IMR-90 (cell line): ENCODE measurements at regions not wholly inside any gene's neighbourhood (a gene's known extent, or its start where the extent isn't known, plus 50 kb on each side); places are given as distances from the start of the nearest gene placed in this dataset.
"Not testable (repeated sequence)": the region's sequence is repeated elsewhere in the genome, so short reads cannot be mapped to it uniquely, and the experiment has no call there.

Source experiments
- ATAC-seq: fragments of 200-7000 bp; cut with Tn5 transposase; 2 replicates; pipeline ENCODE4 v1.9.1; 2020; ENCODE audit warnings: low read depth, mild to moderate bottlenecking, moderate library complexity
- BruUV-seq: library from RNA; stranded (reverse); fragments of 400-500 nt; replicated peaks from 2 replicates; lab custom pipeline; 2021; lab: Mats Ljungman, UMichigan
- CTCF ChIA-PET: fragments of 300-600 bp; formaldehyde crosslinking; extraction: SDS; loops from one replicate; lab custom pipeline; 2021; ENCODE audit warnings: antibody characterized with exemption; lab: Yijun Ruan, JAX
- POLR2A ChIA-PET: fragments of 300-600 bp; sonication (Branson Sonifier 250); formaldehyde crosslinking; loops from one replicate; lab custom pipeline; 2022; ENCODE audit warnings: antibody characterized with exemption; ENCODE audit not compliant: unreplicated experiment; lab: Charles Lee
- DNase-seq: peaks from one replicate; pipeline ENCODE4 v3.0.0; 2013
- H2AFZ ChIP-seq: replicated peaks from 2 replicates; pipeline ENCODE3; 2013; ENCODE audit warnings: low read length, mild to moderate bottlenecking; ENCODE audit not compliant: poor library complexity
- H2AK5ac ChIP-seq: 2 replicates; pipeline ENCODE4 v1.6.1; 2013; ENCODE audit warnings: low read depth, low read length, inconsistent platforms
- H2AK9ac ChIP-seq: replicated peaks from 2 replicates; pipeline ENCODE3; 2013; ENCODE audit warnings: mild to moderate bottlenecking, low read depth, low read length, moderate library complexity; ENCODE audit not compliant: poor library complexity
- H2BK120ac ChIP-seq: 2 replicates; pipeline ENCODE4 v1.6.1; 2013; ENCODE audit warnings: low read depth, low read length, inconsistent platforms
- H2BK15ac ChIP-seq: 3 replicates; pipeline ENCODE4 v1.6.1; 2013; ENCODE audit warnings: low read depth, low read length, inconsistent platforms
- H2BK20ac ChIP-seq: 2 replicates; pipeline ENCODE4 v1.6.1; 2013; ENCODE audit warnings: low read depth, mild to moderate bottlenecking, inconsistent platforms, low read length, moderate library complexity
- H2BK5ac ChIP-seq: 2 replicates; pipeline ENCODE4 v1.6.1; 2013; ENCODE audit warnings: mild to moderate bottlenecking, low read depth, low read length, inconsistent platforms; ENCODE audit not compliant: poor library complexity, severe bottlenecking
- H3K14ac ChIP-seq: replicated peaks from 2 replicates; pipeline ENCODE4 v1.6.1; 2013; ENCODE audit warnings: low read depth, low read length, inconsistent platforms
- H3K18ac ChIP-seq: 2 replicates; pipeline ENCODE4 v1.6.1; 2013; ENCODE audit warnings: low read depth, low read length, control low read depth
- H3K23ac ChIP-seq: 2 replicates; pipeline ENCODE4 v1.6.1; 2013; ENCODE audit warnings: low read depth, low read length, inconsistent platforms
- H3K27ac ChIP-seq: 2 replicates; pipeline ENCODE4 v1.5.1; 2013; ENCODE audit warnings: mild to moderate bottlenecking, control low read depth, low read length; ENCODE audit not compliant: insufficient read depth
- H3K27me3 ChIP-seq: 2 replicates; pipeline ENCODE4 v1.6.1; 2013; ENCODE audit warnings: low read length; ENCODE audit not compliant: control insufficient read depth, insufficient read depth
- H3K36me3 ChIP-seq: 2 replicates; pipeline ENCODE4 v1.6.1; 2013; ENCODE audit warnings: low read length, mixed read lengths; ENCODE audit not compliant: control insufficient read depth, insufficient read depth
- H3K4ac ChIP-seq: 2 replicates; pipeline ENCODE4 v1.6.1; 2013; ENCODE audit warnings: low read depth, low read length, inconsistent platforms
- H3K4me1 ChIP-seq: 2 replicates; pipeline ENCODE4 v1.6.1; 2013; ENCODE audit warnings: low read length, mixed read lengths; ENCODE audit not compliant: control insufficient read depth, insufficient read depth
- H3K4me2 ChIP-seq: 2 replicates; pipeline ENCODE4 v1.6.1; 2013; ENCODE audit warnings: low read depth, mild to moderate bottlenecking, control low read depth, low read length, moderate library complexity
- H3K4me3 ChIP-seq: 2 replicates; pipeline ENCODE4 v1.5.1; 2013; ENCODE audit warnings: low read depth, mild to moderate bottlenecking, control low read depth, low read length, moderate library complexity; ENCODE audit not compliant: insufficient read depth
- H3K56ac ChIP-seq: 2 replicates; pipeline ENCODE4 v1.6.1; 2013; ENCODE audit warnings: low read length, inconsistent platforms; ENCODE audit not compliant: insufficient read depth; ENCODE audit errors: extremely low read depth
- H3K79me1 ChIP-seq, 2 experiments: 2 replicates each; pipeline ENCODE4 v1.6.1; 2013; ENCODE audit warnings: low read length in 2 of 2, inconsistent platforms in 1 of 2, low read depth in 1 of 2
- H3K9ac ChIP-seq: 2 replicates; pipeline ENCODE4 v1.6.1; 2013; ENCODE audit warnings: low read depth, low read length, control low read depth
- H3K9me1 ChIP-seq: 2 replicates; pipeline ENCODE4 v1.6.1; 2013; ENCODE audit warnings: low read length, inconsistent platforms; ENCODE audit not compliant: insufficient read depth
- H3K9me3 ChIP-seq: 2 replicates; pipeline ENCODE4 v1.6.1; 2013; ENCODE audit warnings: low read length; ENCODE audit not compliant: control insufficient read depth, insufficient read depth
- H4K20me1 ChIP-seq: 2 replicates; pipeline ENCODE4 v1.6.1; 2013; ENCODE audit warnings: low read length, inconsistent platforms; ENCODE audit not compliant: insufficient read depth
- H4K5ac ChIP-seq: 2 replicates; pipeline ENCODE4 v1.6.1; 2013; ENCODE audit warnings: mild to moderate bottlenecking, low read depth, low read length, control low read depth
- H4K8ac ChIP-seq, 2 experiments: 2 replicates each; pipeline ENCODE4 v1.6.1; 2013; ENCODE audit warnings: low read depth in 2 of 2, low read length in 2 of 2, control low read depth in 1 of 2, inconsistent platforms in 1 of 2
- H4K91ac ChIP-seq: 2 replicates; pipeline ENCODE4 v1.6.1; 2013; ENCODE audit warnings: low read depth, low read length, inconsistent platforms; ENCODE audit not compliant: insufficient read depth
- WGBS, 2 experiments: methylation state at CpG; one replicate each; pipeline versions ENCODE4 v1.1.5 to v1.1.7; 2013; ENCODE audit warnings: missing lambda C conversion rate in 2 of 2; ENCODE audit not compliant: insufficient read length in 1 of 2; ENCODE audit errors: extremely low coverage in 2 of 2; 5-methylcytosine and 5-hydroxymethylcytosine counted together
- dilution Hi-C: fragments of 300-500 bp; cut with HindIII; formaldehyde crosslinking; loops from one replicate; pipeline ENCODE4 v1.14.3; 2018; ENCODE audit warnings: low sequenced_read_pairs; ENCODE audit not compliant: unreplicated experiment
- in situ Hi-C: fragments of 300-500 bp; cut with MboI; formaldehyde crosslinking; loops from 3 replicates; pipeline ENCODE4 v1.14.3; 2019; ENCODE audit warnings: low sequenced_read_pairs, inconsistent platforms, mixed read lengths
- intact Hi-C: fragments of 100-400 bp; cut with micrococcal nuclease; formaldehyde crosslinking; loops from 2 replicates; pipeline ENCODE4 v1.10.0; 2022

DNA sequence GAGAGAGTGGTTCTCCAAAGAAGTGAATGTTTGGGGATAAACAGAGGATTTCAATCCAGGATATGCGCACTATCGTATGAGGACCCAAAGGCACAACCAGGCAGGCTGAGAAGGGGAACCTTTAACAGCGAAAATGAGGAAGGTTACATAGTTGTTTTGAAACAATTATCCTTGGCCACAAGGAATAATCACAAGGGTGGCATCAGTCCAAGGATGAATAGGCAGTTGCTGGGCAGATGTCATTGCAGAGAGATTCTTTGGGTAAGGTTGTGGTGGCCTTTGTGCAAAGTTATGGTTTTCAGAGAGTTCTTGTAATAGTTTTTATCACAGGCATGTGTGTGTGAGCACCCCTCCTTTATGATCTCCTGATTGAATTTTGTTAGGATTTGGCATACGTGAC, 58.9 kb upstream of the NBPF20 start:
- H3K36me3 ChIP-seq, H3K18ac ChIP-seq, H4K8ac ChIP-seq, POLR2A ChIA-PET, H3K79me1 ChIP-seq, CTCF ChIA-PET, H4K91ac ChIP-seq, H3K4me1 ChIP-seq, H2BK15ac ChIP-seq, H3K56ac ChIP-seq, H4K5ac ChIP-seq, H2BK20ac ChIP-seq, ATAC-seq, H3K4me3 ChIP-seq, H3K9me3 ChIP-seq, H4K20me1 ChIP-seq, intact Hi-C loops, H3K4me2 ChIP-seq, H2AK9ac ChIP-seq, H3K9me1 ChIP-seq, H2BK120ac ChIP-seq, H2AK5ac ChIP-seq, H2BK5ac ChIP-seq, H3K27me3 ChIP-seq, DNase-seq, H3K4ac ChIP-seq, H3K9ac ChIP-seq, H3K23ac ChIP-seq, H3K27ac ChIP-seq, in situ Hi-C loops, dilution Hi-C loops, H2AFZ ChIP-seq, BruUV-seq, H3K14ac ChIP-seq: not testable (repeated sequence)
- no CpG with 5 or more reads among the region's 4 CpGs for WGBS, 2 experiments

DNA sequence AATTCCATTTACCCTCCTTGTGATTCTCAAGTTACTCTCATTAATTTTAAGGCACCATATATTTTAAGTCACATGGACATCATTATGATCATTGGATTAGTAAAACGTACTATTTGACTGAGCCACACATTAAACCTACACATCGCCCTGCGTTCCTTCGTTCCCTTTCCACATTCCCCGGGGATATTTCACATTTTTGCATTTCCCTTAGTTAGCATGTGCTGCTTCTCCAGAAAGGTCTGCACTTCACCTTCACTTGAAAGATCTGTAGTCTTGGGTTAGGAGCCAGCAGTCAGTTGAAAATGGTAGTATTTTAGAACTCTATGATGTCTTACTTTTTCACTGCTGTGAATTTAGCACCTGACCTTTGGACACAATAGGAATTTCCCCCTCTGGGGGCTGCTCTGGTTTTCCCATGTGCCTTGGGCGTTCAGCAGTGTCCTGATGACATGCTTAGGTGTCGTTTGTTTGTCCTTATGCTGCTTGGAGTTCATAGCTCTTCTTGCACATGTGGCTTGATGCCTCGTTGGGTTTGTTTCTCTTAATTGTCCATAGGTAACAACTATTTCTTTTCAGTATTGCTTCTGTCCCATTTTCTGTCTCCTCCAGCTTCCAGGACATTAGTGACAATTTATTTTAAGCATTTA, 56.9 kb upstream of the NBPF20 start:
- H3K79me1 ChIP-seq, H2AFZ ChIP-seq, DNase-seq, dilution Hi-C loops, ATAC-seq, in situ Hi-C loops, H3K27me3 ChIP-seq, H3K4me3 ChIP-seq, BruUV-seq, H4K20me1 ChIP-seq, H3K4ac ChIP-seq, H3K9me1 ChIP-seq, H2BK15ac ChIP-seq, H4K5ac ChIP-seq, H2AK9ac ChIP-seq, H4K8ac ChIP-seq, H3K56ac ChIP-seq, H3K4me1 ChIP-seq, H2BK20ac ChIP-seq, H2AK5ac ChIP-seq, H2BK120ac ChIP-seq, H3K9ac ChIP-seq, H3K4me2 ChIP-seq, H3K18ac ChIP-seq, H3K23ac ChIP-seq, H3K9me3 ChIP-seq, CTCF ChIA-PET, POLR2A ChIA-PET, H4K91ac ChIP-seq, H3K14ac ChIP-seq, intact Hi-C loops, H2BK5ac ChIP-seq, H3K27ac ChIP-seq, H3K36me3 ChIP-seq: not testable (repeated sequence)
- WGBS, 2 experiments = no CpG with 5 or more reads among the region's 8 CpGs
